SH-SY5Y (cell line): ENCODE measurements at regions not wholly inside any gene's neighbourhood (a gene's known extent, or its start where the extent isn't known, plus 50 kb on each side); places are given as distances from the start of the nearest gene placed in this dataset.

ENCODE experiments used
- GATA2 ChIP-seq: IDR thresholded peaks from 2 replicates; pipeline ENCODE4 v1.6.1; 2011; ENCODE audit warnings: mild to moderate bottlenecking, low read depth, low read length
- GATA3 ChIP-seq: IDR thresholded peaks from 2 replicates; pipeline ENCODE4 v1.6.1; 2011; ENCODE audit warnings: low read depth, mild to moderate bottlenecking, low read length, moderate library complexity

GRCh38 chr3:72543246-72543645, 305.0 kb downstream of the SHQ1 start:
- TF ChIP-seq GATA2 (no peak), GATA3 (no peak)
